Transverse colon (tissue), 4 donors: ENCODE measurements at regions not wholly inside any gene's neighbourhood (a gene's known extent, or its start where the extent isn't known, plus 50 kb on each side); places are given as distances from the start of the nearest gene placed in this dataset.
"Not testable (repeated sequence)": the region's sequence is repeated elsewhere in the genome, so short reads cannot be mapped to it uniquely, and the experiment has no call there.

Experiments used
- EP300 ChIP-seq: sonication (generic); formaldehyde crosslinking; IDR thresholded peaks from one replicate; pipeline ENCODE4 v1.6.1; 2017; ENCODE audit warnings: antibody characterized with exemption, low read depth
- POLR2A ChIP-seq: fragments of 450-650 bp; IDR thresholded peaks from one replicate; pipeline ENCODE4 v1.6.1; 2016; ENCODE audit warnings: antibody characterized with exemption, mild to moderate bottlenecking, moderate library complexity
- POLR2AphosphoS5 ChIP-seq, 3 donors: sonication (generic); formaldehyde crosslinking; IDR thresholded peaks; one replicate each; pipeline ENCODE4 v1.6.1; 2016; ENCODE audit warnings: antibody characterized with exemption in 3 of 3
- TF ChIP-seq, protein P1 (sequence below), 5 experiments: fragments of 200-600 bp in 3 of 5; fragments of 450-650 bp in 2 of 5; sonication (generic) in 3 of 5; IDR thresholded peaks; 1 replicate in 2 of 5; 2 replicates in 3 of 5; pipeline ENCODE4 v1.5.1; 2016 to 2017; ENCODE audit warnings: antibody characterized with exemption in 5 of 5, inconsistent platforms in 3 of 5, mild to moderate bottlenecking in 2 of 5, moderate library complexity in 1 of 5

DNA sequence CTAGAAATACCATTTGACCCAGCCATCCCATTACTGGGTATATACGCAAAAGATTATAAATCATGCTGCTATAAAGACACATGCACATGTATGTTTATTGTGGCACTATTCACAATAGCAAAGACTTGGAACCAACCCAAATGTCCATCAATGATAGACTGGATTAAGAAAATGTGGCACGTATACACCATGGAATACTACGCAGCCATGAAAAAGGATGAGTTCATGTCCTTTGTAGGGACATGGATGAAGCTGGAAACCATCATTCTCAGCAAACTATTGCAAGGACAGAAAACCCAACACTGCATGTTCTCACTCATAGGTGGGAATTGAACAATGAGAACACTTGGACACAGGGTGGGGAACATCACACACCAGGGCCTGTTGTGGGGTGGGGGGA lies 209.3 kb downstream of the ARHGEF9 start:
- not testable (repeated sequence) for TF ChIP-seq EP300; POLR2AphosphoS5 (IDR thresholded peaks at IDR 0.05); POLR2A
- TF ChIP-seq, protein P1, sequence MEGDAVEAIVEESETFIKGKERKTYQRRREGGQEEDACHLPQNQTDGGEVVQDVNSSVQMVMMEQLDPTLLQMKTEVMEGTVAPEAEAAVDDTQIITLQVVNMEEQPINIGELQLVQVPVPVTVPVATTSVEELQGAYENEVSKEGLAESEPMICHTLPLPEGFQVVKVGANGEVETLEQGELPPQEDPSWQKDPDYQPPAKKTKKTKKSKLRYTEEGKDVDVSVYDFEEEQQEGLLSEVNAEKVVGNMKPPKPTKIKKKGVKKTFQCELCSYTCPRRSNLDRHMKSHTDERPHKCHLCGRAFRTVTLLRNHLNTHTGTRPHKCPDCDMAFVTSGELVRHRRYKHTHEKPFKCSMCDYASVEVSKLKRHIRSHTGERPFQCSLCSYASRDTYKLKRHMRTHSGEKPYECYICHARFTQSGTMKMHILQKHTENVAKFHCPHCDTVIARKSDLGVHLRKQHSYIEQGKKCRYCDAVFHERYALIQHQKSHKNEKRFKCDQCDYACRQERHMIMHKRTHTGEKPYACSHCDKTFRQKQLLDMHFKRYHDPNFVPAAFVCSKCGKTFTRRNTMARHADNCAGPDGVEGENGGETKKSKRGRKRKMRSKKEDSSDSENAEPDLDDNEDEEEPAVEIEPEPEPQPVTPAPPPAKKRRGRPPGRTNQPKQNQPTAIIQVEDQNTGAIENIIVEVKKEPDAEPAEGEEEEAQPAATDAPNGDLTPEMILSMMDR (IDR thresholded peaks at IDR 0.05) = not testable (repeated sequence)
